GM18511 (cell line): ENCODE measurements at regions not wholly inside any gene's neighbourhood (a gene's known extent, or its start where the extent isn't known, plus 50 kb on each side); places are given as distances from the start of the nearest gene placed in this dataset.

ENCODE experiments used
- ATAC-seq: cut with Tn5 transposase; IDR thresholded peaks from one replicate; pipeline ENCODE4 v1.9.1; 2021; ENCODE audit warnings: mild to moderate bottlenecking, moderate library complexity; ENCODE audit not compliant: unreplicated experiment

DNA sequence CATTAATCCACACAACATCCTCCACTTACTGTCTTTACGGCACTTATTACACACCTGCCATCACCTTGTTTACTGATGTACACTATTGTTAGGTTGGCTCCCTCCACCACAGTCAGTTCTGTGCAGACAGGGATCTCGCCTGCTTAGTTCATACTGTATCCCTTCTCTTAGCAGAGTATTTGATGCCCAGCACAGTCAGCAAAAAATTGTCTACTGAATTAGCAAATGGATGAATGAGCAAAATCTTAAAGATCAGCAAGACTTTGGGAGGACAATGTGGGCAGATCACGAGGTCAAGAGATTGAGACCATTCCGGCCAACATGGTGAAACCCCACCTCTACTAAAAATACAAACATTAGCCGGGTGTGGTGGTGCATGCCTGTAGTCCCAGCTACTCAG, 109.8 kb upstream of the ATXN1 start:
- no peak for ATAC-seq

DNA sequence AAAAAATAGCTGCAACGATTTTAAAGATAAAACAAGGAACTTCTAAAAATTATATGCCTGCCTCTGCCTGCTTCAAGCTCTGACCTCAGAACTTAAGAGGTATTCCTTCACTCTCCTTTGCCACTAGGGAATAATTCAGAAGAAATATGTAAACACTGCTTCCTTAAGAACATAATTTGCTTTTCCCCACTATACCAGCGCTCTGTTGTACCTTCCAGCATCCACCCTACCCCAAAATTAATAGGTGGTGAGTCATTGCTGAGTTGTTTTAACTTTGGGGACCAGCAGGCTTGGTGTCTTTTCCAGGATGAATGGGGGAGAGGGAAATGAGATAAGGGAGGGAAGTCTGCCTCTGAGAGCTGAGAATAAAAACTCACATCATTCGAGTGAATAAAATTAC, 107.7 kb upstream of the ATXN1 start:
- no peak for ATAC-seq

DNA sequence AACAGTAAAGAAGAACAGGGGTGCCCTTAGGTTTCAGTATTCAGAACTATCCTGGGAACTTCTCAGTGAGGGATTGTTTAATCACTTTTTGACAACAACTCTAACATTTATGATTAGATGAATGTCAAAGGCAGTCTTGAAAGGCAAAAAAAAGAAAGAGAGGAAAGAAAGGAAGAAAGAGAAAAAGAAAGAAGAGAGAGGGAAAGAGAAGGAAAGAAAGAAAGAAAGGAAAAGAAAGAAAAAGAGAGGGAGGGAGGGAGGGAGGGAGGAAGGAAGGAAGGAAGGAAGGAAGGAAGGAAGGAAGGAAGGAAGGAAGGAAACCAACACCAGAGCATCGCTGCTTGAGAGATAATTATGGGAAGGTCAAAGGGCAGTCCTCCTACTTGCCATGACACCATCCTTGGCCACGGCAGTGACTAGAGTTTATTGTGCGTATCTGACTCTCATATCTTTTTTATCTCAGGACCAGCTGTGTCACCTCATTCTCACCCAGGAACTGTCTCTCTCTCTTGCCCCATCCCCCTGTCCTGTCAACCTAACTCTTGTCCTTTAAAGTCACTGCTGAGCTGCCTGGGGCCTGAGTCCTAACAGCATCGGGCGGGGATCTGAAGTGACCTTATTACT, 96.8 kb upstream of the ATXN1 start:
- no peak for ATAC-seq

DNA sequence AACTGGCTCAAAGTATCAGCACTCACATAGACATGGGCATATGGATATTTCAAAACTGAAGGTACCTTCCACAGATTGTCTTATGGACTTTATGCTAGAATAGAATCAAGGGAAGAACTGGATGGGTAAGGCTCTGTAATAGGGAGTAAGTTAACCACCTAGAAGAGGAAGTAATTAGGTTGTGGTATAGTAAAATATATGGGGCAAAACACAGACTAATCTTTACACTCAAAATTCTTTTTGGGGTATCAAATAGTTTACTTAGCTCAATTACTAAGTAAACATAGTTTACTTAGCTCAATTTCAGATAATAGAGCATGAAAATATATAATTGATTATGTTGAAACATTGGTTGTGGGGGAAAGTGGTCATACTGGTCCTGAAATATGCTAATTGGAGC, 94.2 kb upstream of the ATXN1 start:
- ATAC-seq, result peak; percentile 64

DNA sequence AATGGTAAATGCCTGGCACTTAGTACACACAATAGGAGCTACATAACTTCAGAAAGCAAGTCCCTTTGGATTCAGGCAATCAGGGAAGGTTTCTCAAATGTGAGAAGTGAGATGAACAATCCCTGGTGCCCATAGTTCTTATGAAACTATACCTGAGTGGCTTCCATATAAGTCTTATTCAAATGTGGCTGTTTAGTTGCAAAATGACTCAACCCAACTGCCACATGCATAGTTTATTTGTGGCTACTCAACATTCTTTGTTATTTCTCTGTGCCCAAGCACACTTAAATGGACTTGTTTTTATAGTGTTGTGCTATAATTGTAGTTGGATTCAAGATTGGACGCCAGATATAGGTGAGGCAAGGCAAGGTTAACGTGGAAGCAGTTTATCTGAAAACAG, 93.7 kb upstream of the ATXN1 start:
- peak; percentile 86 for ATAC-seq

DNA sequence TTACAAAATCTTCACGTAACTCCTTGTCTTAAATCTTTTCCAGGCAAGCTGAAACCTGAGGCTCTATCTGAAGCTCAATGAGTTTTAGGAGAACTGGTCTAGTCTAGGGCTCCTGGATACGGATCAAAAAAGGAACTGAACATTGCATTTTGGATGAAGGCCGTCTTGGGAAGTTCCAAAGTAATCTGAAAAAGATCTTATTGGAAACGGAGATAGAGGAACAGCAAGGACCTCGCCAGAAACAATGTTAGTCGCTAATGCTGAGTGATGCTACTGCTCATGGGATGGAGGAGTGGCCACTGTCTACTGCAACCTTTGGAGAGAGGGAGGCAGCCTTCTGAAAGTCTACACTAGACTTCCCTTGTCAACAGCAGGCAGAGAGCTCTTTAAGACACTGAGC, 91.4 kb upstream of the ATXN1 start:
- ATAC-seq, result no peak

DNA sequence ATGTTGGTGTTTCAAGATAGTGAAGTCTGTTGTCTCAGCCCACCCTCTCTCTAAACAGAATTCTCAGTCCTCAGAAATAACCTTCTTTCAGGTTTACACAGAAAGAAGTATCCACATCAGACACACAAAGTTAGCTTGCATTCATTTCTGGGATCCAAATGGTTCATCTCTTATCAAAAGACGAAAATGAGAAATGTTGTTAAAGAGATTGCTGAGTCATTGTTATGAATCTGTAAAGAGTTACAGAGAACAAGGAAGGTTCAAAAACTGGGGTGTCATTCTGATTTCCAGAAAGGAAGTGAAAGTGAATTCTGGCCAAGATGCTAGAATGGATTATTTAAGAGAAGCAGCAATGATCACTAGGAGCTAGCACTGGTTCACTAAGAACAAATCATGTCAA, 90.5 kb upstream of the ATXN1 start:
- ATAC-seq, result peak; percentile 51

DNA sequence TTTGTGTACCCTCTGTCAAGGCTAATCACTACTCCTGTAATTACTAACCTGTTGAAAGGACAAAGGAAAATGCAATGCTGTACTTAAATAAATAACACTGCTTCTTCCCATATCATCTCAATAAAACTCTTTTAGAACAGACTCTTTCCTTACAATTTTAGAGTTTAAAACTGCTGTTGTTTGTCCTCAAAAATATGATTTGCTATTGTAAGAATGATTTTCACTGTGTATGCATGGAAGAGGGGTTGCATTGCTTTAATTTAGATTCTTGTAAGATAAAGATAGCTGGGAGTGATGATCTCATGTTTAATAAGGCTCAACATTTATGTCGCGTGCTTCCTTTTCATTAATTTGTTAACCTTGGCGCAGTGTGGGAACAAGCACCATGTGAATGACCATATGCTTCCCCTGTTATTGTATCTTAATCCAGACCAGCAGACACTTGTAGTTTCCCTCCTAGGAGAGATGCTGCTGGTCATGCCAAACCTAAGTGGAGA, 89.8 kb upstream of the ATXN1 start:
- no peak for ATAC-seq

DNA sequence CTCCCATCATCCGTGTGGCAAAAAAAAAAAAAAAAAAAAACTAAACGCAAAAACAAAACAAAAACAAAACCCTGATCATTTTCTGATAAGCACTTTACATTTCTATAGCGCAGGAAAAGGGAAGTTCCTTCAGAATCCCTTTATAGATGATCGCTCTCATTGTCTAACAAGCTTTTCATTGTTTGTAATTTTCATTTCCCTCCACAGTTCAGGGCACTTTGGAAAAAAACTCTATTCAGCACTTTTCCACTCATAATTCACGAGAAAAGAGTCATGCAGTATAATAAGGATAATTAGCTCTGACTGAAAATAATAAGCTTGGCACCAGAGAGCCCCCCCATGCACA, 89.4 kb upstream of the ATXN1 start:
- no peak for ATAC-seq

DNA sequence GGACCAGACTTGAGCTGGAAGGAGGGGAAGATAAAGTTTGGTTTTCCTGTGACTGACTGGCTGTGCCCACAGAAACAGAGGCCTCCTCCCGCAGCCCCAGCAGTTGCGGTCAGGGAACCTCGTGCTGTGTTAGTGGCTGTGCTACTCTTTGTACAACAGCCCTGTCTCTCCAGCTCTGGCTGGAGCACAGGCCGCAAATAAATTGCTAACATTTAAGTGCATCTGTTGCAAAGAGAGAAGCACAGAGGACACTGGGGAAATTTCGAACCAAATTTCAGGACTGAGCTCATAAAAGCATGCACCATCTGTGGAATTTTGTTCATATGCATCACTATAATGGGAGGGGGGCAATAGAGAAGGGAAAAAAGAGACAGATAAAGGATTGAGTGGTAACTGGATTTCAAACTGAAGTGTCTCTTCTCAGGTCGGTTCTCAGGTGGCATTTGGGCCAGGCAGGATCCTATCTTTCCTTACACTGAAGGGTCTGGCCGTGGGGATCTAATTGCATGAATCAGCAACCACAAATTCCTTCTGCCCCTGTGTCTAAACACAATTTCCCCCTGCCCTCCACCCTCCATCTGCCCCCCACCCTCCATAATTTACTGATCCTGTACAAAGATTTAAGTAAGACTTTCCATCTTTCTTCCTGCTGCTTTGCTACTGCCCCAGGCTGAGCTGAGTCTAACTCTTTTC, 88.9 kb upstream of the ATXN1 start:
- ATAC-seq, result no peak

DNA sequence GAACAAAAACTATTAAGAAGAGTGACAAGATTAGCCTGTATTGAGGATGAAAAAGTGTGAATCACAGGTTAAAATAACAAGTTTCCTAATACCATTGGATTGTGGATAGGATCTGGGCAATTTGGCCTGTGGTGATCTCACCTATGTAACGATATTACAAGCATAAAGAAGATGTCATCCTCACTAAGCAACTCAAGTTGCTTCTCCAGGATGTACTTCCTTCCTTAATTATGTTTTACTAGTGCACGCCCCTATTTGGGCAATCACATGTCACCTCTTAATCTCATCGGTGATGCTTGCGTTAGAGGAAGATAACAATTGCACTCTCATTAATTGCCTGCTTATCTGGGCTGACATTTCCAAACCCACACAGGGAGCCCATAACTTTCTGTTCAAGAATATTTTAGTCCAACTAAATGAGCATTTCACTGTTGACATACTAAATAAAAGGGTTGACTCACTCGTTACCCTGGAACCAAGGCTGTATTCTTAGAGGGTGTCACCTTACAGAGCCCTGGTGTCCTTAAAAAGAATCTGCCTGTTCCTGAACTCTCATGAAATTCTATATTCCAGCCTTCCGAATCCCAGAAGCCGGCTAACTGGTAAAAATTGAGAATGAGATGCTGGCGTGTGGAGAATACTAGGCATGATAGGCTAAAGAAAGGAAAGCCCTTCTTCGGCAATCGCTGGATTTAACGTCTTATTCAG, 88.2 kb upstream of the ATXN1 start:
- ATAC-seq, result no peak

DNA sequence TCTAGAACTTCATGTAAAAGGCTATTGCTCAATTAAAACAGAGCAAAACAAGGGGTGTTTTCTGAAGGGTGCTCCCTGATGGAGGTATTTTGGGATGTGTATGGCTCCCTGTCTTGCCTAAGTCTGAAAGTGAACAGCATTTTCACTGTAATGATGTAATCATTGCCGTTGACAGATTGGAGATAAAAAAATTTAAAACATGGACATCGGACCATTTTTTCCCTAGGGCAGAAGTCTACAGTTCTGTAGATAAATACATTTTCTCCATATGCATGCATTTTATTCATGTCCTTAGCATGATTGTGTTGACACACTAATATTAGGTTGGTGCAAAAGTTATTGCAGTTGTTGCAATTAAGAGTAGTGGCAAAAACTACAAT, 85.1 kb upstream of the ATXN1 start:
- no peak for ATAC-seq

DNA sequence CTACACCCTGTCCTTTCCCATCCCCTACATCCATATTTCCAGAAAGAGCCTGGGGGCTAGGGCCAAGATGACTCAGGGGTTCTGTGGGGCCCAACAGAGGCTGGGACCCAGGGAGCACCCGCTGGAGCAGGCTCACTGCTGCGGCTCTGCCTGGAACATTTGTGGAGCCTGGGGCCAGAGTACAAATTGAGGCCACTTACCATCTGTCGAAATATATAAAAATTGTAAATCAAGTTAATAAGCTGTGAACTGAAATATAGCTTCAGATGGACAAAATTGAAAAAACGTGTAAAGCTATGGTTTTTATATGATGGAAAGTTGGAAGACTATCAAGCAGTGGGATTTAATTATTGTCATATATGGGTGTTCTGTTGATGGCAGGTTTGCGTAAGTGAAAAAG, 82.9 kb upstream of the ATXN1 start:
- no peak for ATAC-seq

DNA sequence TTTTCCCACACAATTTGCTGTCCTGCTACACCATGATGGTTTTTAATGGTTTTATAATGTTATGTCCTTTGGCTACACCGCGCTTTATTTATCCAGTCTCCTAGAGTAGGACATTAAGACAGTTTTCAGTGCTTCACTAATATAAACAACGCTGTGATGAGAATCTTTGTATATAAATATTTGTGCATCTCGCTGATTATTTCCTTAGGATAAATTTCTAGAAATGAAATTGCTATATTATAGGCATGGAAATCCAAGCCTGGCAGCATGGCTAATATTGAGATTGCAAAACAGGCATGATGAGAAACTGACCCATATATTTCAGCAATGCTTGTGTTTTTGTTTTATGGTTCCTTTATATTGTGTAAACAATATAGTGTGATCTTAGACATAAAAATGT, 81.4 kb upstream of the ATXN1 start:
- ATAC-seq, result no peak

DNA sequence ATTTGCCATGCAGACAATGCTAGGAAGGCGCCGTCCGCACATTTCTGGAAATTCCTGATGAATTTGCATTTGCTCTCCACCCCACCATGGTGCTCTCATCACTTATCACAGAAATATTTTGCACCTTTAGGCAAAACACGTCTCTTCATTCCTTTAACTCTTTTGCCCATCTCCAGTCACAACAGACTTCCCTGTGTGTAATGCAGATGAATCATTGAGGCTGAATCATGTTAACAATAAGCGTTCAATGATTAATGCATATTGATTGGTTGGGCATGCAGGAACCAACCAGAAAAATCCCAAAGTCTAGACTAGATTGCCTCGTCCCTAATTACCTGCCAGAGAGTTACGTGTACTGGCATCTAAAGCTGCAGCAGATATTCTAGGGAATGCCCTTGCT, 80.0 kb upstream of the ATXN1 start:
- ATAC-seq, result no peak

DNA sequence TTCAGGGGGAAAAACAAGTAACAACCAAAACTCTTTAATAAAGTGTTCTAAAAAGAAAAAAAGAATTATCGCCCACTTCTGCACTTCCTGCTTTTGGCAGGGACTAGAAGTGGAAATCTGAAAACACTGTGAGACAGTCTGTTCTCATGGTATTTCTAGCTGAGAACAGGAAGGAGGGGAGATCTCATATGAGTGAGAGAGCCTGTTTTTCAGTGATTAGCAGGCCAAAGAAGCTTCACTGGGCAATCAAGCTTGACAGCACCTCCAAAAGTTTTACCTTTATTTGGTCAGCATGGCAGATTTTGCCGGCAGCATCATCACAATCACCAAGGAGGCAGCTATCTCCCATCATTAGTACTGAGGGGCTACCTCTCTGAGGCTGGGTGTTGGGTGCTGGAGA, 79.5 kb upstream of the ATXN1 start:
- ATAC-seq, result peak; percentile 46

DNA sequence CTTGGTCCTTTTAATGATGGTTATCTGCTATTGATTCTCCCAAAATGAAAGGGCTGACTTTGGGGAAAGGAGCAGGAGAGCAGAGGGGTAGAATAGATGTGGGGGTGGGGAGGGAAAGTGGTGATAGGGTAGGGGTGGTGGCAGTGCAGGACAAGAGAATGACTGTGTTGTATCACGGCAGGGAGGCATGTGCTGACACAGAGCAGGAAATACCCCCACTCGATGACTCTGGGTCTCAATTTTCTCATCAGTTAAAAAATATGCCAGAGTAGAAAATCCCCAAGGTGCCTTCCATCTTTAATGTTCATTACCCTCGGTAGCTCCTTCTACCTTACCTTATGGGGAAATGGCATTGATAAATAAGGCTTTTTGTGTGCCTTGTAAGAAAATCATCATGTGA, 79.0 kb upstream of the ATXN1 start:
- no peak for ATAC-seq

DNA sequence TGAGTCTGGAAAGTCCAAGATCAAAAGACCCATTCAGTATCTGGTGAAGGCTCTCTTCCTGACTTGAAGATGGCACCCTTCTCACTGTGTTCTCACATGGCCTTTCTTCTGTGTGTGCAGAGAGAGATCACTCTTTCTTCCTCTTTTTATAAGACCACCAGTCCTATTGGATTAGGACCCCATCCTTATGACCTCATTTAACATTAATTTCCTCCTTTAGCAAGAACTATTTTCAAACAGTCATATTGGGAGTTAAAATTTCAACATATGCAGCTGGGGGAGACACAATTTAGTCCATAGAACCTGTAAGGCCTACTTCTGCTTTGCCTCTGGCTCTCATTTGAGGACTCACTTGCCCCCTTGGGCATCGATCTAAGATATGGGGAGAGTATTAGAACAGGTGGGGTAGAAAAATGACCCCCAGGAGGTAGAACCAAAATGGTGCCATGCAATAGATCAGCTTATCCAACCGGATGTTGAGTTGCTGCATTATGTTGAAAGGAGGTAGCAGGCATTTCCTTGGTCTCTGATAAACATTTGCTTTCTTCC, 78.4 kb upstream of the ATXN1 start:
- ATAC-seq, result no peak

DNA sequence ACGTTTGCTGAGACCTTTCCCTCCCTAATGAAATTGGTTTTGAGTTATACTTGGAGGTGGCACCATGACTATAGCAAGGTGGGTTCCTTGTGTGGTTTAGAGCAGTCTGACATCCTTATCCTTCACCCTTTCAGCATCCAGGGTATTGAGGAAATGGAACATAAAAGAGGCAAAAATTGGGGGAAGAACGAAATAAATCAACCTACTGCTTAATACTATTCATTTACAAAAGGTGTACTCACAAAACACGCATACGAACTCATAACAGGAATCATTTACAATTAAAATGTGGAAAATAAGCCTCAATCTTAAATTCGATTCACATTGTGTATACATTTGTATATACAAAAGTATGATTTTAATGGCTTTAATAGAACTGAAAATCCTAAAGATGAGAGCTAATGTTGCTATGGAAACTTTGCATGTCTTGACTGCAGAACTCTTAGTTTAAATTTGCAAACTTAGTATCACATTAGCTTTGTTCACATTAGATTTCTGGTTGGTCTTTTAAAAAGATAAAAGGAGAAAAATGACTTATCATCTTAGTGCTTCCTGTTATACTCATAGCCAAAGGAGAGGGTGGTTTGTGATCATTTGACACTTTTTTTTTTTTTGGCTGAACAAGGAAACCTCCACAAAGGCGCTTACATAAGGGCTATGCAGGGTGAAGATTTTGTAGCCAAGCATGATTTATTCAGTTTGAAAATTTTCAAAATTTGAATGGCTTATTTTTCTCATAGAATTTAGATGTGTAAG, 76.1 kb upstream of the ATXN1 start:
- no peak for ATAC-seq

DNA sequence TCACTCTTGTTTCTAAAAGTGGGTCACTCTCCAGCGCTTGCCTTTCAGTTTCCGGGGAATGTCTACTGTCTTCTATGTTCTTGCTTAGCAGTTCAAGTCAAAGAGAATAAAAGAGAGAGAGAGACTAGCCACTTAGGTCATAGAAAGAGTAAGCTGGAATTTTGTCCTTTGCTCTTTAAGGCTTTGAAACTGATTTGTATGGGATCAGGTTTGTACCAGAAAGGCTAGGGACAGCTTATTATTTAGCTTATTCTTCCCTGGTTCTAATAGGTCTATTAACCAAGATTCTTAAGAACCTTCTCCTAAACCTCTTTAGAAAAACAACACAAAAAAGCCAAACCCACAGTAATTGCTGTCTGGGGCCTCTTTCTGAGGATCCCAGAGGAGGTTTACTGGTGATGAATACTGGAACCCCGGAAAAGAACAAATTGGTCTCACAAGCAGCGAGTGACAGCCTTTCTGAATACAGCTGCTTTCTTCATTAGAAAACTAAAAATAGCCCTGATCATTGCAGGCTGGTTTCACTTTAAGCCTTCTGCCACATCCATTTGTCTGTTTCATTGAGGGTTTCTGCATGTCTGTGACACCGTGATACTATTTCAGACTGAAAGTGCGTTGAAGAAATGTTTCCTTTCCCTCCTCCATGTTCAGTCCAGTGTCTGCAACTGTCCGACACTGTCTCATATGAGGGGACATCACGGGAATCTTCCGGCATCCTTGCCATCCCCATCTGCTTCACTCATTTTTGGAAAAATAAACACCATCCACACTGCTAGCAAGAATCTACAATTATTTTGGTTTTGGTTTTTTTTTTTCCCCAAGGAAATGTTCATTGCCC, 75.1 kb upstream of the ATXN1 start:
- ATAC-seq, result peak; percentile 90
